GM18861 (cell line): ENCODE measurements at regions not wholly inside any gene's neighbourhood (a gene's known extent, or its start where the extent isn't known, plus 50 kb on each side); places are given as distances from the start of the nearest gene placed in this dataset.
"Not testable (repeated sequence)": the region's sequence is repeated elsewhere in the genome, so short reads cannot be mapped to it uniquely, and the experiment has no call there.

Experiments used
- ATAC-seq: cut with Tn5 transposase; IDR thresholded peaks from one replicate; pipeline ENCODE4 v1.9.1; 2021; ENCODE audit not compliant: unreplicated experiment

DNA sequence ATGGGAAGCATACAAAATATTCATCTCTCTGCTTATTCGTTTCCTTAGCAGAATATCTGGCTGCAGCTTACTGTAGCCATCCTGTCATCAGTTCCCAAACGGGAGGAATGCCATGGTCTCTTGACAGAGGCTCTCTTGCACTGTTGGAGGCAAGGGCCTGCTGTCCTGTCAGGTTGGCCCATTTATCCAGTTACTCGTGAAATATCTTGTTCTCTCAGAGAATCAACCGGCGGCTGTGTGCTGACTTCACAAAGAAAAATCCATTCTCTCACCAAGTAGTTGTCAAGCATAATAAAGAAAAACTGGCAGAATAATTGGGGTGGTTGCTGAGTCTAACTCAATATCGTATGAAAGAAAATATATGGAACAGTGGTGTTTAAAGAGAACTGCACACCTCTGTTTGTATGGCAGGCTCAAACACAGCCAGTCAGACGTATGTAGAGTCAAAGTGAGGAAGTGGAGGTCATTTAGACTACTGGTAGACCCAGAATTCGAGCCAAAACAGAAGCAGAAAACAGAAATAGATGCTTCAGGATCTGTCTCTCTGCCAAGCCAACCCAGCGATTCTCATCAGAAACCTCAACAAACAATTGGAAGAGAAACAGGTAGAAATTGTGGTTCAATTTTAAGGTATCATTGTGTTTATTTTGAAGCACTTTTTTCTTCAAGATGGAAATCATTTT lies 349.2 kb upstream of the PRKCQ start:
- ATAC-seq: no peak

GRCh38 chr10:6928586-6928985 lies 348.5 kb upstream of the PRKCQ start:
- ATAC-seq: no peak

DNA sequence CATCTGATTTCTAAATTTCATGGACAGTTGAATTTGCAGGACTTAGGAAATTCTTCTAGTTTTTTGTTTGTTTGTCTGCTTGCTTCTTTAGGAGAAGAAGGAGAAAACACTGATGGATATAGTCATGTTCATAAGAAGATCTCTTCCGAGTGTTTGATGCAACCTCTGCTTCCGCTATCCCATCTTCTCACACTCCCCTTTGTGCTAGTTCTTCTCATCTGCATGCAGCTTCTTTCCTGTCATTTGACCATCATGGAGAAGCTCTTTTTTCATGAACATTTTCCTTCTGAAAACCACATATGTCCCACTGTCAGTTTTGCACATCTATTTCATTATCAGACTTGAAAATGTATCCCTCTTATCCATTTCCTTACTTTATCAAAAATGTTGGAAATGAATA lies 346.9 kb upstream of the PRKCQ start:
- ATAC-seq: no peak

DNA sequence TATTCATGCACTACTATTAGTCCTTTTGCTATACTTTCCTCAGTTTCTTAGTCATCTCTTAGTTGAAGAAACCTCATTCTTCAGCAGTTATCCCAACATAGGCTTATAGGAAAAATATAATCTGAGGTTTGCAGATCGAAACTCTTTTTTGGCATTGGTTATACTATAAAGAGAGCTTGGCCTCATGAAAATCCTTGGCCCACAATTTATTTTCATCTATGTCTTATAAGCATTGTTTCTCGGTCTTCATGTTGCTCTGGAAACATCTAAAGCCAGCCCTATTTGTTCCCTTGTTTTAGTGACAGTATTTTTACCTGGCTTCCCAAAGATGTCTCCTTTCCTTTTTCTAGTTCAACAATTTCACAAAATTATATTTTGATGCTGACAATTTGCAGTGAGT lies 345.1 kb upstream of the PRKCQ start:
- ATAC-seq: no peak

DNA sequence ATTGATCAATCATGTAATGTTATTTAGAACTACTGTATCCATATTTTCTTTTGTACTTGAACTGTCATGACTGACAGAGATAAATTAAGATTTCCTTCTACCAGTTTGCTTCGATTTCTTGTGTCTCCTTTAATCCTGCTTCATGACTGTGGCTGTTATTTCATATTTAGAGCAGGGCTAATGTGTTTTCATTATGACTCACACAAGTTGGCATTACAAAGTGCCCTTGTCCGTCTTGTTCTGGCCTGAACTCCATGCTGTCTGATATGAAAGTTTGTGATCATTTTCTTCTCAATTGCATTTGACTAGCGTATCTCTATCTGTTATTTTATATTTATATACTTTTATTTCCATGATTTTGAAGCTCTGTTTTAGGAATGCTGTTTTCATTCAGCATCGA lies 344.1 kb upstream of the PRKCQ start:
- no peak for ATAC-seq

- ATAC-seq: not testable (repeated sequence)
Measured at GRCh38 chr10:6921026-6921425, 340.9 kb upstream of the PRKCQ start.

DNA sequence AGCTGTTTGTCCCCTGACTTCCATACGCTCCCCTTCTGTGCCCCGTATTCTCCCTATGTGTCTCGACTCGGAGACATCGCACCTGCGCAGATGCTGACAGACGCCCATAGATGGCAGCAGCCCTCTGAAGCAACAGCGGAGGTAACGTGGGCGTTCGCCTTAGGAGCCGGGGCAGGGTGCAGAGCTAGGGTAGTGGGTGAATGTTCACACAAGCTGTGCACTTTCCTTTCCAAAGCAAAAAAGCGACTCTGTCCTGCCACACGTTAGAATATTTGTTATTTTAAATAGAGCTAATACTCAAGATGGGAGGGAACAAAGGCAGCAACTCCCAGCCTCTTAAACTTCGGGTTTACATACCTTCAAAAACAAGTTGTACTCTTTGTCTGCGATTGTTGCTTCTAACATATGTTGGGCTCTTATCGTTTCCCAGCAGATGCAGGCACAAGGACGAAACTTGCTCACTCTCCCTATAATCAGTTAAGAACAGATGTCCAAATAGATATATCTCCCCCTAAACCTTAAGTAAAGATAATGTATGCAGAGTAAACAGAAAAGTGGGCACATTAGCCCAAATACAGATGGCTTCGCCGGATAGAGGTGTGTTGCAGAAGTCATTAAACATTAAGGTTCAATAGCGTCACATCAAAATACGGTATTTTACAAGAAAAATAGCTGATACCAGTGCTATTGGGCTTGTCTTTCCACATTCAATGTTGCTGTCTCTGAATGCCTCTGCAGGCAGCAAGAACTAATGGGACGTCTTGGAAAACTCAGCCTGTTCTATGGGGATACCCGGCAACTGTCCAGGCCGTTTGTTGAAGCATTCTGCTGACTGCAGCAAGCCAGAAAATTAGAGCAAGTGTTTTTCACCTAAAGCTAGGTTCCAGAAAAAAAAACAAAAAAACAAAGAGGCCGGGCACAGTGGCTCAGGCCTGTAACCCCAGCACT lies 340.3 kb upstream of the PRKCQ start:
- ATAC-seq: peak; percentile 85

DNA sequence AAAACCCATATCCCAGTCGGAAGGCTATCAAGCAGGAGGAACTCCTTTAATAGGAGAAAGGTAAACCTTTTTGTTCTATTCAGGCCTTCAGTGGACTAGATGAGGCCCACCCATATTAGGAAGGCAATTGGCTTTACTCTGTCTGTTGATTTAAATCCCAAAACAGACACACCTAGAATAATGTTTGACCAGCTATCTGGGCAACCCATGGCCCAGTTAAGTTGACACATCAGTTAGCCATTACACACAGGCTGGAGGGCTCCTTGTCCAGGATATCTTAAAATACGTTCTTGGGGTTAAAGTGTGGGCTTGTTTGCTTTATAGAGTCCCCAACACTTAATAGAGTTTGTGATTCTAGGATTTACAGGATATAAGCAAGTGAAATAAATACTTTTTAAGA lies 339.0 kb upstream of the PRKCQ start:
- ATAC-seq: no peak

DNA sequence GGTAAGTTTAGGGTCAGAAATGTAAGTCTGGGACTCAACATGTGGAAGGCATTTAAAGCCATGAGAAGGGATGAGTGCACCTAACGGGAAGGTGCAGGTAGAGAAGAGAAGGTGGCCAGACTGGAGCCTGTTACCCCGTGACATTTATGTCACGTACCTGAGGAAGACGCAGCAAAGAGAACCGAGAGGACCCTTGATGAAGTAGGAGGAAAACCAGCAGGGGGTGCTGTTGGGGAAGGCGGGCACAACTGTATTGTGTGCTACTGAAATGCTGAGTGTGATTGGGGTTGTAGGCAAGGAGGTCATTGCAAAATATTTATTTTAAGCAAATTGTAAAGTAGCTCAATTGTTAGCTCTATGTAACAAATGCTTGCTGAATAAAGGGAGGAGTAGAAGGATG lies 338.2 kb upstream of the PRKCQ start:
- ATAC-seq: no peak

DNA sequence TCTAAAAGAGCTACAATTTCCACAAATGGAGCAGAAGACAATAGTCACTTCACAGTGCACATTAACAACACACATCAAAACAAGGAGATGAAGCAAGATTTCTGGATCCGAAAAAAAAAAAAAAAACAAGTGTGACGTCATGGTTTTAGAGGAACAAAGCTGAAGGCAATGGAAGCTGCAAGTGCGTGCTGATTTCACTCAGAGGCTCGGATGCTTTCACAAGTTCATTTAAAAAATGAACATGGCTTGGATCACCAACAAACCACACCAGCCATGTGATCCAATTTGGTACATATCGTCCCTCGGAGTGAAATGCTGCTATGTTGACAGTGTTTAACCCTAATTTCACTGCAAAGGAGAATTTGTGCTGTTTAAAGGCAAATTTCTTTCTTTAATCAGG lies 337.0 kb upstream of the PRKCQ start:
- no peak for ATAC-seq

GRCh38 chr10:6916601-6917000 lies 336.5 kb upstream of the PRKCQ start:
- peak; percentile 61 for ATAC-seq

DNA sequence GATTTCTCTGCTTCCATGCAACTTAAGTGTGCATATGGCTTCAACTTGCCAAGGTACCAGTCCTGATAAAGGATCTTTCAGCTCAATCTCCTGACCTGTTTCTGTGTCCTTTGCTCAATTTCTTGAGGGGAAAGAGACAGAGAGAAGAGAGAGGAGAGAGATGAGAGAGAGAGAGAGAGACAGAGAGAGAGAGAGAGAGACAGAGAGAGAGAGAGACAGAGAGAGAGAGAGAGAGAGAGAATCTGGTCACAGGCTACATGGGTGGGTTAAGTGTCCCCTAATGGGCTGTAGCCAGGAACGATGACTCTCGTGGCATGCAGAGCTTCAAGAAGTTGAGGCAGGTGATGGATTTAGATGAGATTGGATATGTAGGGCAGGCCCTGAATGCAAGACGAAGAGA lies 335.2 kb upstream of the PRKCQ start:
- ATAC-seq: no peak

GRCh38 chr10:6912929-6913328 lies 332.9 kb upstream of the PRKCQ start:
- ATAC-seq: no peak

GRCh38 chr10:6912424-6912823 lies 332.3 kb upstream of the PRKCQ start:
- ATAC-seq: no peak

DNA sequence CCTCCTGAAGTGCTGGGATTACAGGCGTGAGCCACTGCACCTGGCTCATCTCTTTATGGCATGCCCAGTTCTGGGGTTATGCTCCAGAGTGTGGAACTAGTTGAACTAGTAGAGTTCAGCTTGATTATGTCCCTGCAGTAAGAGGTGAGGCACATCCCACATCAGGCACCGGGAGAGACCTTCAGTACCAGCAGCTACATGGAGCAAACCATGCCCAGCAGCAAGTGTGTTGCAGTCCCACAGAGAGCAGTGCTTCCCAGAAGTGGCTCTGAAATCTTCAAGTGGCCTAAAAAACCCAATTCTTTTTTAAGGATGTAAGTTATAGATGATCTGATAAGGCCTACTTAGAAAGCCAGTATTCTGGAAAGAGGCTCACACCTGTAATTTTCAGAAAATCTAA lies 331.9 kb upstream of the PRKCQ start:
- no peak for ATAC-seq

GRCh38 chr10:6909905-6910560 lies 330.0 kb upstream of the PRKCQ start:
- ATAC-seq: no peak

DNA sequence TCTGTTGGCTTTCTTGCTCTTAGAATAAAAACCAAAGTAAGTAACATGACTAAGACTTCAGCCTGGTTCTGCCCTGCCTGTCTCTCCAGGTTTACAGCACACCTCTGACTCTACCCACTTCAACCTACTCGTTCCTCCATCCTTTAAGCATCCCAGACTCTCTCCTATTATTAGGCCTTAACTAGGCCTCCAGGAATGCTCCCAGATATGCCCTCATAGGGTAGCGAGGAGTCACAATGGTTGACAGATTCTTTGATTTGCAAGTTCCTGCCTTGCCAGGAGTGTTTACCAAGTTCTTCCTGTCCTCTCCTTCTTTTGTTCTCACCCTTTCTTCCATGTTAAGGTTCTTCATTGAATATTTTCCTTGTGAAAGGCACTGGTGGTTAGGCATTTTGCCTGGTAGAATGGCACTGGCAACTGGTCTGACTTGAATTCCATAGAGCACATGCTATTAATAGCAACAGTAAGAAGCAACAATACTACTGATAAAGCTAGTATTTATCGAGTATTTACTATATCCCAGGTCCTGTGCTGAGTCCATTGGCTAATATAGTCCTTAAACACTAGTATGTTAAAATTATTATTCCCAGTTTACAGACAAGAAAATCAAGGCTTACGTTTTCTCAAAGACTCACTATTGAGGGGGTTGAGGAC lies 327.9 kb upstream of the PRKCQ start:
- no peak for ATAC-seq

DNA sequence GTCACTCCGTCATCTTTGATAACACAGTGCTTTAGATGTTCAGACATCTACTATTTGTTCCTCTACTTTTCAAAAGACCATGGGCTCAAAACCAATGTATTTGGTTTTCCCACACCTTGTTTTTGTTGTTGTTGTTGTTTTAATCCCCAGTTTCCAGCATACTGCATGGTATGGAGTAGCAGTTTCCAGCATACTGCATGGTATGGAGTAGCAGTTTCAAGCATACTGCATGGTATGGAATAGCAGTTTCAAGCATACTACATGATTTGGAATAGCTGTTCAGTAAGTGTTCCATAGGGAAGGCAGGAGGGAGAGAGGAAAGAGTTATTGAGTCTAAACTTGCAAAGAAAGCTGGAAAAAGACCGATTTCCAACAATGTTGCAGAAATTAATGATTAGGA lies 314.3 kb upstream of the PRKCQ start:
- ATAC-seq: no peak

DNA sequence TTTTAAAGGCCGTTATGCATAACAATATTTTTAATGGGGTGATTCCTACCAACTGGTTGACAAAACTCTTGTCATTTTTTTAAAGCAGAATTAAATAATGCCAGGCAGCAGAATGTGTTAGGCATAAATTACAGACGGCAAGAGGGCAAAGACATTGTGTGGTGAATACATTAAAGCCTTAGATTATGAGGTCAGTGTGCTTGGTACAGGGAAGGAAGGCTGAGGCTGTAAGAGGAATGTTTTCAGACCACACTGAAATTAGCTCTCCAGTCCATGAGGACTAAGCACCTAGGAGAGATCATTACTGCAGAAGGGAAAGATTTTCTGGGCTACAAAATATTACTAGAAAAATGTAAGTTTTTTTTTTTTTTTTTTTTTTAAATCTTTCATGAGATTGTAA lies 312.8 kb upstream of the PRKCQ start:
- no peak for ATAC-seq

DNA sequence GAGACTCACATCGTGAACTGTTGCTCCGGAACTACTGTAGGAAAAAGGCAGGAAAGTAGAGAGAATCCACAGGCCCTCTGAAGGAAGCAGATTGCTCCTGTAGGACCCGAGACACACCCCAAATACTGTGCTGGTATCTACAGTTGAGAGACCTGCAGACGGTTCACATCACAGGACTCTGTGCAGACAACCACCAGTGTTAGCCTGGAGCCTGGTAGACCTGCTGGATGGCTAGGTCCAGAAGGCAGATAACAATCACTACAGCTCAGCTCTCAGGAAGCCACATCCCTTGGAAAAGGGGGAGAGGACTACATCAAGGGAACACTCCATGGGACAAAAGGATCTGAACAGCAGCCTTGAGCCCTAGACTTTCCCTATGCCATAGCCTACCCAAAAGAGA lies 311.8 kb upstream of the PRKCQ start:
- no peak for ATAC-seq

DNA sequence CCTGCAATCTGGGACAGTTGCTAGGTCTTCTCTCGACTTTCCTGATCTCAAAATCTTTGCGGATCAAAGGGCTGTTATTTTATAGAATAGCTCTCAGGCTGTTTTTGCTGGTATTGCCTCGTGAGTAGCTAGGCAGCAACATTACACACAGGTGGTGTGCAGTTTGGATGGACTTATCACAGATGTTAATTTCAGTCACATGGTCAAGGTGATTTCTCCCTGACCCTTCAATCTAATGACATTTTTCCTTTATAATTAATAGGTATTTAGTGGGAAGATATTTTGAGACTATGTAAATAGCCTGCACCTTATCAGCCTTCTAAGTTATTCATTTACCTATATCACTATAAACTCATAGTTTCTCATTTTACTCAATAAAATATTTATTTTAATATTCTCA lies 309.6 kb upstream of the PRKCQ start:
- no peak for ATAC-seq
